Pulmonary artery endothelial cell (primary cell): ENCODE measurements at regions not wholly inside any gene's neighbourhood (a gene's known extent, or its start where the extent isn't known, plus 50 kb on each side); places are given as distances from the start of the nearest gene placed in this dataset.

Experiments
- DNase-seq: peaks from one replicate; pipeline ENCODE4 v3.0.0-alpha.2; 2011; ENCODE audit warnings: low read depth, low spot score

- no peak for DNase-seq
Observed at GRCh38 chr13:109370496-109370895, 415.9 kb downstream of the IRS2 start.

- no peak for DNase-seq
Observed at GRCh38 chr13:109369353-109370052, 416.9 kb downstream of the IRS2 start.

- DNase-seq = no peak
Observed at GRCh38 chr13:109368230-109368629, 418.2 kb downstream of the IRS2 start.

- DNase-seq = no peak
Observed at GRCh38 chr13:109366525-109366924, 419.9 kb downstream of the IRS2 start.

GRCh38 chr13:109363431-109363830, 423.0 kb downstream of the IRS2 start:
- no peak for DNase-seq

- DNase-seq = no peak
Observed at GRCh38 chr13:109362616-109363015, 423.8 kb downstream of the IRS2 start.

GRCh38 chr13:109361562-109362289, 424.7 kb downstream of the IRS2 start:
- no peak for DNase-seq

GRCh38 chr13:109357751-109358471, 428.5 kb downstream of the IRS2 start:
- no peak for DNase-seq

GRCh38 chr13:109355875-109356434, 430.4 kb downstream of the IRS2 start:
- DNase-seq = no peak

- DNase-seq = no peak
Observed at GRCh38 chr13:109355166-109355565, 431.2 kb downstream of the IRS2 start.

- no peak for DNase-seq
Observed at GRCh38 chr13:109351236-109351635, 435.1 kb downstream of the IRS2 start.

- DNase-seq = no peak
Observed at GRCh38 chr13:109348519-109349258, 437.7 kb downstream of the IRS2 start.

- DNase-seq = no peak
Observed at GRCh38 chr13:109346060-109346459, 440.3 kb downstream of the IRS2 start.

- no peak for DNase-seq
Observed at GRCh38 chr13:109345433-109345941, 440.9 kb downstream of the IRS2 start.

- DNase-seq = no peak
Observed at GRCh38 chr13:109344552-109345157, 441.7 kb downstream of the IRS2 start.

- DNase-seq = no peak
Observed at GRCh38 chr13:109336730-109337129, 449.7 kb downstream of the IRS2 start.

GRCh38 chr13:109333893-109334651, 452.3 kb downstream of the IRS2 start:
- no peak for DNase-seq

GRCh38 chr13:109332506-109333499, 453.6 kb downstream of the IRS2 start:
- DNase-seq = no peak

GRCh38 chr13:109331898-109332297, 454.5 kb downstream of the IRS2 start:
- DNase-seq = no peak
